ENCODE measurements at regions not wholly inside any gene's neighbourhood (a gene's known extent, or its start where the extent isn't known, plus 50 kb on each side); places are given as distances from the start of the nearest gene placed in this dataset.

- H3K9me3 ChIP-seq (replicated peaks in 1 of 2; ENCODE audit: control insufficient read depth in 1 of 2, insufficient read depth in 1 of 2, low read length in 2 of 2) = no peaks in the 10 kb centered on the region
- TF ChIP-seq, protein P1, sequence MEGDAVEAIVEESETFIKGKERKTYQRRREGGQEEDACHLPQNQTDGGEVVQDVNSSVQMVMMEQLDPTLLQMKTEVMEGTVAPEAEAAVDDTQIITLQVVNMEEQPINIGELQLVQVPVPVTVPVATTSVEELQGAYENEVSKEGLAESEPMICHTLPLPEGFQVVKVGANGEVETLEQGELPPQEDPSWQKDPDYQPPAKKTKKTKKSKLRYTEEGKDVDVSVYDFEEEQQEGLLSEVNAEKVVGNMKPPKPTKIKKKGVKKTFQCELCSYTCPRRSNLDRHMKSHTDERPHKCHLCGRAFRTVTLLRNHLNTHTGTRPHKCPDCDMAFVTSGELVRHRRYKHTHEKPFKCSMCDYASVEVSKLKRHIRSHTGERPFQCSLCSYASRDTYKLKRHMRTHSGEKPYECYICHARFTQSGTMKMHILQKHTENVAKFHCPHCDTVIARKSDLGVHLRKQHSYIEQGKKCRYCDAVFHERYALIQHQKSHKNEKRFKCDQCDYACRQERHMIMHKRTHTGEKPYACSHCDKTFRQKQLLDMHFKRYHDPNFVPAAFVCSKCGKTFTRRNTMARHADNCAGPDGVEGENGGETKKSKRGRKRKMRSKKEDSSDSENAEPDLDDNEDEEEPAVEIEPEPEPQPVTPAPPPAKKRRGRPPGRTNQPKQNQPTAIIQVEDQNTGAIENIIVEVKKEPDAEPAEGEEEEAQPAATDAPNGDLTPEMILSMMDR (IDR thresholded peaks at IDR 0.05) = no peak
- H3K4me3 ChIP-seq (replicated peaks in 1 of 3; ENCODE audit: low read depth in 2 of 3, low read length in 3 of 3) = no peak overlapping the region
- no CpG with 5 or more reads among the region's 2 CpGs for whole genome bisulfite sequencing (ENCODE audit: insufficient coverage)
- H3K27me3 ChIP-seq (ENCODE audit: control insufficient read depth in 2 of 2, insufficient read depth in 2 of 2, low read length in 2 of 2) = peaks cover 0 to 16% of the 10 kb centered on the region in 2 donors
- H3K4me2 ChIP-seq (replicated peaks; ENCODE audit: extremely low read depth, low read length, poor library complexity, severe bottlenecking) = no peak overlapping the region
- peaks cover 2 to 4% of the 10 kb centered on the region in 2 donors for H3K36me3 Mint-ChIP-seq
- intact Hi-C loops (cut with micrococcal nuclease) = loop anchor here in 1 of 2 donors (10.0 kb wide), 1 partner anchor 52 kb away; no protein-coding TSS in a partner anchor
- H3K79me2 ChIP-seq (ENCODE audit: insufficient read depth, low read length) = no peaks in the 10 kb centered on the region
- H4K20me1 ChIP-seq (ENCODE audit: insufficient read depth, low read length) = no peaks in the 10 kb centered on the region
- H3K9ac ChIP-seq (ENCODE audit: insufficient read depth, low read length, poor library complexity, severe bottlenecking) = no peak overlapping the region
- no peak overlapping the region for H2AFZ ChIP-seq (ENCODE audit: insufficient read depth, low read depth, low read length, poor library complexity, severe bottlenecking)
- no peak overlapping the region for H3K27ac Mint-ChIP-seq
- no peaks in the 10 kb centered on the region for H3K36me3 ChIP-seq (replicated peaks in 1 of 2; ENCODE audit: control insufficient read depth in 1 of 2, insufficient read depth in 2 of 2, low read length in 2 of 2)
- peaks cover 5% of the 10 kb centered on the region for H3K4me1 Mint-ChIP-seq
- peaks cover 10 to 13% (median 12%) of the 10 kb centered on the region in 3 donors for H3K27me3 Mint-ChIP-seq (ENCODE audit: low read depth in 3 of 3)
- H3K27ac ChIP-seq (ENCODE audit: low read depth in 1 of 2, low read length in 2 of 2) = no peak overlapping the region
- peaks cover 0 to 5% (median 0%) of the 10 kb centered on the region in 7 donors for H3K9me3 Mint-ChIP-seq
- H3K4me3 Mint-ChIP-seq = no peak overlapping the region
- no peak for DNase-seq
- peaks cover 0 to 5% of the 10 kb centered on the region in 2 donors for H3K4me1 ChIP-seq (ENCODE audit: control insufficient read depth in 1 of 2, insufficient read depth in 2 of 2, low read length in 2 of 2)
These were observed 145.1 kb upstream of the MKLN1 start for GRCh38 chr7:131182446-131183058.

DNA sequence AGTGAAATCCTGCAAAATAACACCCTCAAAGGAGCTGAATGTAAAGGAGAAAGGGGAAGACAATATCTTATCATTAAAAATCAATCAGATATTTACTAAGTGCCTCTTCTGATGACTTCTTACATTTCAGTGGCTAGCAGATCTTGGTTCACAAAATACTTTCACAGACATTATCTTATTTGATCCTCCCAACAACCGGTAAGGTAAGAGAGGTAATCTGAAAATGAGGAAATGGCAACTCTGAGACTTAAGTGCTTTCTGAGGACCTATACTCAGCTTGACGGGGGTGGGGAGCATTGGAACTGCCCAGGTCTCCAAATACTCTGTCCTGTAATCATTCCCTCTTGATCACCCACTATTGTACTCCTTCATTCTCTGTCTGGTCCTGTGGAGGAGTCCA is 144.6 kb upstream of the MKLN1 start:
- Mint-ChIP-seq H3K27ac (peak overlapping the region in 1 of 7 donors; percentile 47), H3K27me3 (ENCODE audit: low read depth in 3 of 3) (peaks cover 10 to 13% (median 12%) of the 10 kb centered on the region in 3 donors), H3K4me1 (peaks cover 10% of the 10 kb centered on the region), H3K36me3 (peaks cover 3 to 6% of the 10 kb centered on the region in 2 donors), H3K9me3 (peaks cover 0 to 5% (median 0%) of the 10 kb centered on the region in 7 donors), H3K4me3 (peak overlapping the region in 1 of 2 donors; percentile 69)
- Histone ChIP-seq H3K4me2 (replicated peaks; ENCODE audit: extremely low read depth, low read length, poor library complexity, severe bottlenecking) (no peak overlapping the region), H3K27me3 (ENCODE audit: control insufficient read depth in 2 of 2, insufficient read depth in 2 of 2, low read length in 2 of 2) (peaks cover 0 to 16% of the 10 kb centered on the region in 2 donors), H3K27ac (ENCODE audit: low read depth in 1 of 2, low read length in 2 of 2) (no peak overlapping the region), H3K4me3 (replicated peaks in 1 of 3; ENCODE audit: low read depth in 2 of 3, low read length in 3 of 3) (no peak overlapping the region), H3K9me3 (replicated peaks in 1 of 2; ENCODE audit: control insufficient read depth in 1 of 2, insufficient read depth in 1 of 2, low read length in 2 of 2) (no peaks in the 10 kb centered on the region), H2AFZ (ENCODE audit: insufficient read depth, low read depth, low read length, poor library complexity, severe bottlenecking) (no peak overlapping the region), H3K9ac (ENCODE audit: insufficient read depth, low read length, poor library complexity, severe bottlenecking) (no peak overlapping the region), H3K79me2 (ENCODE audit: insufficient read depth, low read length) (no peaks in the 10 kb centered on the region), H3K36me3 (replicated peaks in 1 of 2; ENCODE audit: control insufficient read depth in 1 of 2, insufficient read depth in 2 of 2, low read length in 2 of 2) (no peaks in the 10 kb centered on the region), H4K20me1 (ENCODE audit: insufficient read depth, low read length) (no peaks in the 10 kb centered on the region), H3K4me1 (ENCODE audit: control insufficient read depth in 1 of 2, insufficient read depth in 2 of 2, low read length in 2 of 2) (peaks cover 2 to 10% of the 10 kb centered on the region in 2 donors)
- WGBS (ENCODE audit: insufficient coverage) = no CpG with 5 or more reads among the region's 2 CpGs
- intact Hi-C loops (cut with micrococcal nuclease) = loop anchor here in 1 of 2 donors (10.0 kb wide), 1 partner anchor 52 kb away; no protein-coding TSS in a partner anchor
- DNase-seq = no peak
- TF ChIP-seq, protein P1 (IDR thresholded peaks at IDR 0.05) = no peak

Data from CD14-positive monocyte (primary cell).